ENCODE measurements at regions not wholly inside any gene's neighbourhood (a gene's known extent, or its start where the extent isn't known, plus 50 kb on each side); places are given as distances from the start of the nearest gene placed in this dataset.

- no peak for DNase-seq (ENCODE audit: low spot score)
- CTCF ChIA-PET = no interaction called here
- no peak for TF ChIP-seq CTCF (conservative IDR thresholded peaks at IDR 0.05; ENCODE audit: low read depth)
- POLR2A ChIA-PET (ENCODE audit: low non-redundant PET) = no interaction called here
- H3K27ac ChIP-seq = no peak overlapping the region
These were observed 141.2 kb downstream of the URI1 start for GRCh38 chr19:30083125-30083681.

GRCh38 chr19:30083701-30084156 lies 141.7 kb downstream of the URI1 start:
- POLR2A ChIA-PET (ENCODE audit: low non-redundant PET) = no interaction called here

DNA sequence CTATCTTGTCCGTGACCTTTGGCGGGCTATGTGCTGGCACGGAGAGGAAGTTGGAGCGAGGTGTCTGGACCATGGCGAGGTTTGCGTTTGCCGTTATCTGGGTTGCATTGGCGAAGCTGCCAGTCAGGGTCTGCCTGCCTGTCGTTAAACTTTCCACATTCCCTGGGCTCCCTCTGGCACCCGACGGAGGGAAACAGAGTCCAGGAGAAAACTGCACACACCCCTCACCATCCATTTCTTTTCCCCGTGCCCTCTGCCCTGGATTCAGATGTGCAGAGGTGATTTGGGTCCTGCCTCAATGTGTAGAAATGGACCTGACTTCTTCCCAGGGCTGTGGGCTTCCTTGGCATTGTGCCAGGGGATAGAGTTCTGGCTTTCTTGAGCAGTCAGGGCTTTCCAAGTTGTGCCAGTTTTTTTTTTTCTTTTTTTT lies 142.4 kb downstream of the URI1 start:
- no peak for TF ChIP-seq CTCF (conservative IDR thresholded peaks at IDR 0.05; ENCODE audit: low read depth)
- POLR2A ChIA-PET (ENCODE audit: low non-redundant PET) = no interaction called here
- CTCF ChIA-PET = no interaction called here
- DNase-seq (ENCODE audit: low spot score) = no peak
- no peak overlapping the region for H3K27ac ChIP-seq

More at GRCh38 chr19:30083701-30084156, 141.7 kb downstream of the URI1 start:
- no peak overlapping the region for H3K27ac ChIP-seq
- no peak for TF ChIP-seq CTCF (conservative IDR thresholded peaks at IDR 0.05; ENCODE audit: low read depth)
- CTCF ChIA-PET = no interaction called here
- no peak for DNase-seq (ENCODE audit: low spot score)

DNA sequence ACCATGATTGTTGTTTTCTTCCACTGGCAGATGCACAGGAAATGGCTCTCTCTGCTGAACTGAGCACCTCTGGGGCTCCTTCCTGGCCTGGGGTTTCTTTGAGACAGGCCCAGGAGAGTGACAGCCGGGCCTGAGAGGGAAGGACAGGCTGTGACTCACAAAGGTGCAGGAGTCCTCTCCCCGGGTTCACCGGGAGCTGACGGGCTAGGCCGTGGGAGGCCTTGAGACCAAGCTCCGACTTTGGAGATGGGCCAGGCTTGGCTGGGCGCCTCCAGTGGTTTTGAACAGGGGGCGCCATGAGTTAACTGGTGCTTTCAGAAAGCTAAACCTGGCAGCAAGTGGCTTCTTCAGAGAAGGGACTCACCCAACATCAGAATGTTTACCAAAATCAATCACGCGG lies 143.4 kb downstream of the URI1 start:
- no peak overlapping the region for H3K27ac ChIP-seq
- ChIA-PET POLR2A (ENCODE audit: low non-redundant PET) (no interaction called here), CTCF (no interaction called here)
- DNase-seq (ENCODE audit: low spot score) = no peak
- no peak for TF ChIP-seq CTCF (conservative IDR thresholded peaks at IDR 0.05; ENCODE audit: low read depth)

DNA sequence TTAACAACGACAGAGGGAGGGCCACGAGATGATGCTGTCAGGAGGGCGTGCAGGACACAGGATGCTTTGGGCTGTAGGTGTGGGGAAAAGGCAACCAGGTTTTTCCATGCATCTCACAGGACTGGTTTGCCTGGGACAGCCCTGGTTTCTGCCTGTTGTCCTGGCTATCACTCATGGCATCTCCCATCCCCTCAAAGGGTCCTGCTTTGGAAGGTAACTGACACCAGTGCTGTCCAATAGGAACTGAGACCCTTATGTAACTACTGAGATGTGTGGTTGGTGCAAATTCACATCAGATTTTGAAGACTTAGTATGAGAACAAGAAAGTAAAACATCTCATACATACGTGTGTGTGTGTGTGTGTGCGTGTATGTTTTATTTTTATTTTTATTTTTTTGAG lies 144.2 kb downstream of the URI1 start:
- no peak for TF ChIP-seq CTCF (conservative IDR thresholded peaks at IDR 0.05; ENCODE audit: low read depth)
- POLR2A ChIA-PET (ENCODE audit: low non-redundant PET) = no interaction called here
- no peak overlapping the region for H3K27ac ChIP-seq
- no peak for DNase-seq (ENCODE audit: low spot score)
- CTCF ChIA-PET = no interaction called here

DNA sequence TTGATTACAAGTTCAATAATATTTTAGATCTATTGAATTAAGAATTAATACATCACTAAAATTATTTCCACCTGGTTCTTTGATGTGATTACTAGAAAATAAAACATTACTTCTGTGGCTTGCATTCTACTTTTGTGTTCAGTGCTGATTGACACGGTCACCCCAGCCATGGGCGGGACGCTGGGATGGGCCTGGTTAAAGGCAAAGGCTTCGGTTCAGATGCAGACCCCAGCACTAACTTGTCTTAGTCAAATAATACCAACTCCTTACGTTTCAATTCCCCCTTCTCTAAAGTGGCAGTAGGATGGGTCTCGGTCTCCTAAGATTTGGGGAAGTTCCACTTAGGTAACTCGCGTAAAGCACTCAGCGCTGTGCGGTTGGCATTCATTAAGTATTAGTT lies 144.9 kb downstream of the URI1 start:
- POLR2A ChIA-PET (ENCODE audit: low non-redundant PET) = no interaction called here
- CTCF ChIA-PET = no interaction called here
- no peak for TF ChIP-seq CTCF (conservative IDR thresholded peaks at IDR 0.05; ENCODE audit: low read depth)
- no peak for DNase-seq (ENCODE audit: low spot score)
- H3K27ac ChIP-seq = no peak overlapping the region
